ENCODE measurements at regions not wholly inside any gene's neighbourhood (a gene's known extent, or its start where the extent isn't known, plus 50 kb on each side); places are given as distances from the start of the nearest gene placed in this dataset.

DNA sequence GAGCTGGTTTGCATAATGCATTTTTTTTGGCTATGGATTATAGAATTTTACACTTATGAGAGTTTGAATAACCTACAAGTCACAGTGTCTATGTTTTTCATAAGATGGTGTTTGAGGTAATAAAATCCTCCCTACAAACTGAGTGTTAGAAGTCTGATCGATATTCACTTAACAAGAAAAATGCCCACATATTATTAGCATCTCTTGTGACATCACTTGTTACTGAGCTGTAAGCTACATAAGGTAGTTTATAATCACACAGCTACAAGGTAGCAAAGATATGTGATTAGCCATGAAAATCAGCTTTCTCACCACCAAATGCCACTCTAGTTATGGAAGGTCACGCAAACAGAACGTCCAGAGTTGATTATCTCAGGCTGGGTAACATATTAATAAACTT, 669.6 kb downstream of the PCDH18 start:
- TF ChIP-seq, protein P1, sequence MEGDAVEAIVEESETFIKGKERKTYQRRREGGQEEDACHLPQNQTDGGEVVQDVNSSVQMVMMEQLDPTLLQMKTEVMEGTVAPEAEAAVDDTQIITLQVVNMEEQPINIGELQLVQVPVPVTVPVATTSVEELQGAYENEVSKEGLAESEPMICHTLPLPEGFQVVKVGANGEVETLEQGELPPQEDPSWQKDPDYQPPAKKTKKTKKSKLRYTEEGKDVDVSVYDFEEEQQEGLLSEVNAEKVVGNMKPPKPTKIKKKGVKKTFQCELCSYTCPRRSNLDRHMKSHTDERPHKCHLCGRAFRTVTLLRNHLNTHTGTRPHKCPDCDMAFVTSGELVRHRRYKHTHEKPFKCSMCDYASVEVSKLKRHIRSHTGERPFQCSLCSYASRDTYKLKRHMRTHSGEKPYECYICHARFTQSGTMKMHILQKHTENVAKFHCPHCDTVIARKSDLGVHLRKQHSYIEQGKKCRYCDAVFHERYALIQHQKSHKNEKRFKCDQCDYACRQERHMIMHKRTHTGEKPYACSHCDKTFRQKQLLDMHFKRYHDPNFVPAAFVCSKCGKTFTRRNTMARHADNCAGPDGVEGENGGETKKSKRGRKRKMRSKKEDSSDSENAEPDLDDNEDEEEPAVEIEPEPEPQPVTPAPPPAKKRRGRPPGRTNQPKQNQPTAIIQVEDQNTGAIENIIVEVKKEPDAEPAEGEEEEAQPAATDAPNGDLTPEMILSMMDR (IDR thresholded peaks at IDR 0.05; ENCODE audit: insufficient read depth, low read length) = no peak
- no peak for TF ChIP-seq POLR2AphosphoS5 (IDR thresholded peaks at IDR 0.05; ENCODE audit: low read depth)
- no peak for TF ChIP-seq SPI1 (IDR thresholded peaks at IDR 0.05; ENCODE audit: borderline replicate concordance, low read depth)

All from HL-60 (cell line).